ENCODE measurements at regions not wholly inside any gene's neighbourhood (a gene's known extent, or its start where the extent isn't known, plus 50 kb on each side); places are given as distances from the start of the nearest gene placed in this dataset.
A peak's percentile ranks its signal among the peaks of the same experiment; 100 is the strongest.

- no peaks in the 10 kb centered on the region for H4K20me1 ChIP-seq (ENCODE audit: control insufficient read depth, extremely low read depth, insufficient read depth, low read length)
- H3K27ac ChIP-seq (ENCODE audit: insufficient read depth, low read length): no peak overlapping the region
- H3K4me3 ChIP-seq (replicated peaks in 1 of 4; ENCODE audit: control extremely low read depth in 1 of 4, insufficient read depth in 1 of 4, low read depth in 3 of 4, low read length in 4 of 4): no peak overlapping the region
- H3K4me2 ChIP-seq (ENCODE audit: extremely low read depth, insufficient read depth, low read length): no peak overlapping the region
- peaks cover 8% of the 10 kb centered on the region for H3K4me1 ChIP-seq (ENCODE audit: control insufficient read depth, extremely low read depth, insufficient read depth, low read length)
- no peaks in the 10 kb centered on the region for H3K36me3 ChIP-seq (ENCODE audit: control insufficient read depth, insufficient read depth, low read length)
- no peaks in the 10 kb centered on the region for H3K79me2 ChIP-seq (ENCODE audit: control insufficient read depth, insufficient read depth, low read length)
- no peak overlapping the region for H3K9ac ChIP-seq (ENCODE audit: insufficient read depth, low read length)
- no peak for DNase-seq (ENCODE audit: low read depth in 2 of 2)
- no peaks in the 10 kb centered on the region for H3K27me3 ChIP-seq (ENCODE audit: control insufficient read depth, insufficient read depth, low read length)
- H3K9me3 ChIP-seq (ENCODE audit: control insufficient read depth, insufficient read depth, low read depth, low read length): no peaks in the 10 kb centered on the region
- H2AFZ ChIP-seq (ENCODE audit: low read length): no peak overlapping the region
- TF ChIP-seq CTCF (conservative IDR thresholded peaks at IDR 0.05 in 1 of 2, IDR thresholded peaks at IDR 0.05 in 1 of 2; ENCODE audit: low read depth in 1 of 2, low read length in 2 of 2) (no peak), EZH2 (IDR thresholded peaks at IDR 0.05; ENCODE audit: low read length, missing control alignments) (no peak)
Observed at GRCh38 chr6:14282854-14283505, 165.4 kb downstream of the CD83 start.

GRCh38 chr6:14283600-14284235 lies 166.1 kb downstream of the CD83 start:
- Histone ChIP-seq H3K9ac (ENCODE audit: insufficient read depth, low read length) (no peak overlapping the region), H3K27me3 (ENCODE audit: control insufficient read depth, insufficient read depth, low read length) (no peaks in the 10 kb centered on the region), H3K36me3 (ENCODE audit: control insufficient read depth, insufficient read depth, low read length) (no peaks in the 10 kb centered on the region), H4K20me1 (ENCODE audit: control insufficient read depth, extremely low read depth, insufficient read depth, low read length) (no peaks in the 10 kb centered on the region), H3K9me3 (ENCODE audit: control insufficient read depth, insufficient read depth, low read depth, low read length) (no peaks in the 10 kb centered on the region), H3K4me2 (ENCODE audit: extremely low read depth, insufficient read depth, low read length) (no peak overlapping the region), H2AFZ (ENCODE audit: low read length) (no peak overlapping the region), H3K4me1 (ENCODE audit: control insufficient read depth, extremely low read depth, insufficient read depth, low read length) (peaks cover 8% of the 10 kb centered on the region), H3K4me3 (replicated peaks in 1 of 4; ENCODE audit: control extremely low read depth in 1 of 4, insufficient read depth in 1 of 4, low read depth in 3 of 4, low read length in 4 of 4) (no peak overlapping the region), H3K27ac (ENCODE audit: insufficient read depth, low read length) (no peak overlapping the region), H3K79me2 (ENCODE audit: control insufficient read depth, insufficient read depth, low read length) (no peaks in the 10 kb centered on the region)
- peak in 1 of 2 donors; percentile 27 for DNase-seq (ENCODE audit: low read depth in 2 of 2)
- TF ChIP-seq EZH2 (IDR thresholded peaks at IDR 0.05; ENCODE audit: low read length, missing control alignments) (no peak), CTCF (conservative IDR thresholded peaks at IDR 0.05 in 1 of 2, IDR thresholded peaks at IDR 0.05 in 1 of 2; ENCODE audit: low read depth in 1 of 2, low read length in 2 of 2) (peak in 1 of 2 donors; percentile 17)

GRCh38 chr6:14284969-14285590 lies 167.5 kb downstream of the CD83 start:
- no peak overlapping the region for H3K27ac ChIP-seq (ENCODE audit: insufficient read depth, low read length)
- no peak for DNase-seq (ENCODE audit: low read depth in 2 of 2)
- no peak for TF ChIP-seq CTCF (conservative IDR thresholded peaks at IDR 0.05 in 1 of 2, IDR thresholded peaks at IDR 0.05 in 1 of 2; ENCODE audit: low read depth in 1 of 2, low read length in 2 of 2)
- no peak for TF ChIP-seq EZH2 (IDR thresholded peaks at IDR 0.05; ENCODE audit: low read length, missing control alignments)
- H3K36me3 ChIP-seq (ENCODE audit: control insufficient read depth, insufficient read depth, low read length): no peaks in the 10 kb centered on the region
- H2AFZ ChIP-seq (ENCODE audit: low read length): no peak overlapping the region
- H3K79me2 ChIP-seq (ENCODE audit: control insufficient read depth, insufficient read depth, low read length): no peaks in the 10 kb centered on the region
- H3K27me3 ChIP-seq (ENCODE audit: control insufficient read depth, insufficient read depth, low read length): no peaks in the 10 kb centered on the region
- H3K9ac ChIP-seq (ENCODE audit: insufficient read depth, low read length): no peak overlapping the region
- no peaks in the 10 kb centered on the region for H3K9me3 ChIP-seq (ENCODE audit: control insufficient read depth, insufficient read depth, low read depth, low read length)
- no peaks in the 10 kb centered on the region for H4K20me1 ChIP-seq (ENCODE audit: control insufficient read depth, extremely low read depth, insufficient read depth, low read length)
- H3K4me1 ChIP-seq (ENCODE audit: control insufficient read depth, extremely low read depth, insufficient read depth, low read length): peaks cover 8% of the 10 kb centered on the region
- H3K4me2 ChIP-seq (ENCODE audit: extremely low read depth, insufficient read depth, low read length): no peak overlapping the region
- H3K4me3 ChIP-seq (replicated peaks in 1 of 4; ENCODE audit: control extremely low read depth in 1 of 4, insufficient read depth in 1 of 4, low read depth in 3 of 4, low read length in 4 of 4): no peak overlapping the region
